ENCODE measurements at regions not wholly inside any gene's neighbourhood (a gene's known extent, or its start where the extent isn't known, plus 50 kb on each side); places are given as distances from the start of the nearest gene placed in this dataset.

DNA sequence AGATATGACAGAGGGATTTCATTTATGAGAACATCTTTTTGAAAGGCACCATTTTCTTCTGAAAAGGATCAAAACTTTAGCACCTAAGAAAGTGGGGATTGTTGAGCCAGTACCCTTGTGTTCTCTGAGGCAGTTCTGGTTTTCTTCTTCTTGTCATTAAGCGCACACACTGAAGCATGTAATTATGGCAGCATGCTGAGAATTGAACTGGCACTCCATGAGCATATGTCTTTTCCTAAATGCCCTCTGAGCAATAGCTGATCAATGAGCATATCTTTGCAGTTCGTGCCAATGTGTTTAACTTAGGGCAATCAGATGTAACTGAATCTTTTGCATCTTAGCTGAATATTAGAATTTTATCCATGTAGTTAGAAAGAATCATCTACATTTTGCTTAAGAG is 53.9 kb upstream of the VGLL3 start (continued):
- TF ChIP-seq, protein P1, sequence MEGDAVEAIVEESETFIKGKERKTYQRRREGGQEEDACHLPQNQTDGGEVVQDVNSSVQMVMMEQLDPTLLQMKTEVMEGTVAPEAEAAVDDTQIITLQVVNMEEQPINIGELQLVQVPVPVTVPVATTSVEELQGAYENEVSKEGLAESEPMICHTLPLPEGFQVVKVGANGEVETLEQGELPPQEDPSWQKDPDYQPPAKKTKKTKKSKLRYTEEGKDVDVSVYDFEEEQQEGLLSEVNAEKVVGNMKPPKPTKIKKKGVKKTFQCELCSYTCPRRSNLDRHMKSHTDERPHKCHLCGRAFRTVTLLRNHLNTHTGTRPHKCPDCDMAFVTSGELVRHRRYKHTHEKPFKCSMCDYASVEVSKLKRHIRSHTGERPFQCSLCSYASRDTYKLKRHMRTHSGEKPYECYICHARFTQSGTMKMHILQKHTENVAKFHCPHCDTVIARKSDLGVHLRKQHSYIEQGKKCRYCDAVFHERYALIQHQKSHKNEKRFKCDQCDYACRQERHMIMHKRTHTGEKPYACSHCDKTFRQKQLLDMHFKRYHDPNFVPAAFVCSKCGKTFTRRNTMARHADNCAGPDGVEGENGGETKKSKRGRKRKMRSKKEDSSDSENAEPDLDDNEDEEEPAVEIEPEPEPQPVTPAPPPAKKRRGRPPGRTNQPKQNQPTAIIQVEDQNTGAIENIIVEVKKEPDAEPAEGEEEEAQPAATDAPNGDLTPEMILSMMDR (IDR thresholded peaks at IDR 0.05; ENCODE audit: control extremely low read depth in 1 of 3, insufficient read depth in 1 of 3, low read depth in 1 of 3, low read length in 3 of 3) = no peak
- TF ChIP-seq EZH2 (IDR thresholded peaks at IDR 0.05; ENCODE audit: low read depth, low read length, severe bottlenecking) = no peak

All from H1 (cell line).